Activated T-cell treated with anti-CD3 and anti-CD28 coated beads for 4 hours (primary cell): ENCODE measurements at regions not wholly inside any gene's neighbourhood (a gene's known extent, or its start where the extent isn't known, plus 50 kb on each side); places are given as distances from the start of the nearest gene placed in this dataset.

Source experiments
- DNase-seq: peaks from one replicate; pipeline ENCODE4 v3.0.0-alpha.2; 2020

GRCh38 chr10:131810036-131810804, 90.6 kb upstream of the PPP2R2D start:
- DNase-seq: no peak

GRCh38 chr10:131810805-131811629, 89.8 kb upstream of the PPP2R2D start:
- no peak for DNase-seq

GRCh38 chr10:131811630-131812403, 89.0 kb upstream of the PPP2R2D start:
- no peak for DNase-seq

GRCh38 chr10:131812736-131813604, 87.8 kb upstream of the PPP2R2D start:
- no peak for DNase-seq

GRCh38 chr10:131814567-131815265, 86.1 kb upstream of the PPP2R2D start:
- DNase-seq: no peak

GRCh38 chr10:131815266-131816156, 85.3 kb upstream of the PPP2R2D start:
- DNase-seq: no peak

- no peak for DNase-seq
Observed at GRCh38 chr10:131816157-131816775, 84.5 kb upstream of the PPP2R2D start.

- DNase-seq: no peak
Observed at GRCh38 chr10:131816941-131817700, 83.7 kb upstream of the PPP2R2D start.

GRCh38 chr10:131817866-131818509, 82.8 kb upstream of the PPP2R2D start:
- DNase-seq: no peak

- DNase-seq: no peak
Observed at GRCh38 chr10:131818510-131819234, 82.1 kb upstream of the PPP2R2D start.

GRCh38 chr10:131819241-131820072, 81.4 kb upstream of the PPP2R2D start:
- DNase-seq: no peak

- DNase-seq: no peak
Observed at GRCh38 chr10:131820626-131821025, 80.2 kb upstream of the PPP2R2D start.

GRCh38 chr10:131821378-131822012, 79.3 kb upstream of the PPP2R2D start:
- no peak for DNase-seq

- no peak for DNase-seq
Observed at GRCh38 chr10:131822013-131822691, 78.7 kb upstream of the PPP2R2D start.

GRCh38 chr10:131822692-131823245, 78.0 kb upstream of the PPP2R2D start:
- no peak for DNase-seq
